H1 (cell line): ENCODE measurements at regions not wholly inside any gene's neighbourhood (a gene's known extent, or its start where the extent isn't known, plus 50 kb on each side); places are given as distances from the start of the nearest gene placed in this dataset.

ENCODE experiments used
- CTCF ChIA-PET: fragments of 300-600 bp; sonication (Branson Sonifier 250); formaldehyde crosslinking; loops from one replicate; lab custom pipeline; 2021; ENCODE audit not compliant: partially characterized antibody; lab: Charles Lee
- POLR2A ChIA-PET: fragments of 300-600 bp; sonication (Branson Sonifier 250); formaldehyde crosslinking; loops from one replicate; lab custom pipeline; 2021; ENCODE audit warnings: inconsistent platforms; ENCODE audit not compliant: partially characterized antibody; lab: Charles Lee
- DNase-seq, 2 experiments: peaks; one replicate each; pipeline versions ENCODE4 v3.0.0 to v3.0.0-alpha.2; 2010 to 2022; ENCODE audit warnings: low spot score in 2 of 2, low read depth in 1 of 2, mixed read lengths in 1 of 2
- FAIRE-seq: peaks from 2 replicates; lab custom pipeline; 2011; peaks lifted over from hg19 to GRCh38; lab: Jason Lieb, UNC
- H2AFZ ChIP-seq: 2 replicates; pipeline ENCODE4 v1.8.1; 2012; ENCODE audit warnings: low read length, inconsistent platforms
- H2AK5ac ChIP-seq: 2 replicates; pipeline ENCODE4 v1.6.1; 2013; ENCODE audit warnings: low read depth, low read length
- H2BK120ac ChIP-seq: replicated peaks from 2 replicates; pipeline ENCODE3; 2013; ENCODE audit warnings: low read depth, low read length, inconsistent platforms
- H2BK12ac ChIP-seq: 2 replicates; pipeline ENCODE4 v1.6.1; 2013; ENCODE audit warnings: low read depth, low read length
- H2BK15ac ChIP-seq: 2 replicates; pipeline ENCODE4 v1.6.1; 2013; ENCODE audit warnings: low read length
- H2BK20ac ChIP-seq: 2 replicates; pipeline ENCODE4 v1.6.1; 2013; ENCODE audit warnings: low read length
- H2BK5ac ChIP-seq: 2 replicates; pipeline ENCODE4 v1.6.1; 2013; ENCODE audit warnings: low read depth, low read length
- H3K14ac ChIP-seq: 2 replicates; pipeline ENCODE4 v1.6.1; 2013; ENCODE audit warnings: inconsistent platforms; ENCODE audit not compliant: insufficient read length
- H3K18ac ChIP-seq: 2 replicates; pipeline ENCODE4 v1.6.1; 2013; ENCODE audit warnings: low read length; ENCODE audit errors: extremely low read depth
- H3K23ac ChIP-seq: 2 replicates; pipeline ENCODE4 v1.6.1; 2013; ENCODE audit warnings: inconsistent platforms; ENCODE audit not compliant: insufficient read length
- H3K23me2 ChIP-seq: 2 replicates; pipeline ENCODE4 v1.6.1; 2013; ENCODE audit warnings: low read depth, low read length
- H3K27ac ChIP-seq: 2 replicates; pipeline ENCODE4 v1.6.1; 2011; ENCODE audit warnings: low read depth, low read length, inconsistent platforms
- H3K27me3 ChIP-seq, 4 experiments: replicated peaks in 1 of 4; 1 replicate in 1 of 4; 2 replicates in 3 of 4; pipeline versions ENCODE4 v1.6.1 to v1.8.1; 2011 to 2013; ENCODE audit warnings: low read length in 3 of 4, mild to moderate bottlenecking in 3 of 4, inconsistent platforms in 2 of 4, mixed read lengths in 2 of 4, moderate library complexity in 1 of 4; ENCODE audit not compliant: control insufficient read depth in 3 of 4, insufficient read depth in 3 of 4; ENCODE audit errors: extremely low read depth in 1 of 4
- H3K36me3 ChIP-seq, 4 experiments: 2 replicates each; pipeline versions ENCODE4 v1.6.1 to v1.8.1; 2011 to 2013; ENCODE audit warnings: mild to moderate bottlenecking in 4 of 4, low read length in 3 of 4, moderate library complexity in 2 of 4, control low read depth in 1 of 4, inconsistent platforms in 1 of 4; ENCODE audit not compliant: insufficient read depth in 4 of 4, control insufficient read depth in 2 of 4
- H3K4ac ChIP-seq: replicated peaks from 2 replicates; pipeline ENCODE3; 2013; ENCODE audit warnings: low read length, low read depth, mixed read lengths, inconsistent platforms; ENCODE audit not compliant: insufficient read length
- H3K4me1 ChIP-seq, 4 experiments: replicated peaks in 1 of 4; 1 replicate in 1 of 4; 2 replicates in 3 of 4; pipeline versions ENCODE4 v1.6.1 to v1.8.1; 2011 to 2013; ENCODE audit warnings: low read length in 3 of 4, inconsistent platforms in 2 of 4, mixed read lengths in 1 of 4; ENCODE audit not compliant: insufficient read depth in 4 of 4, control insufficient read depth in 3 of 4
- H3K4me2 ChIP-seq, 2 experiments: 2 replicates each; pipeline versions ENCODE4 v1.6.1 to v1.8.1; 2011 to 2013; ENCODE audit warnings: low read depth in 2 of 2, low read length in 2 of 2, control low read depth in 1 of 2, inconsistent platforms in 1 of 2, mild to moderate bottlenecking in 1 of 2; ENCODE audit not compliant: insufficient read depth in 1 of 2
- H3K4me3 ChIP-seq, 4 experiments: fragments of 200-600, 300-600 bp in 1 of 4; sonication (generic), shearing (Covaris generic), sonication (Bioruptor Twin) in 1 of 4; 2 replicates each; pipeline versions ENCODE4 v1.5.1 to v1.8.1; 2011 to 2016; ENCODE audit warnings: low read length in 4 of 4, low read depth in 3 of 4, control low read depth in 2 of 4, inconsistent platforms in 2 of 4, mild to moderate bottlenecking in 2 of 4, mixed read lengths in 1 of 4, moderate library complexity in 1 of 4; ENCODE audit not compliant: insufficient read depth in 2 of 4; ENCODE audit errors: extremely low read depth in 1 of 4
- H3K56ac ChIP-seq: replicated peaks from 2 replicates; pipeline ENCODE3; 2013; ENCODE audit warnings: low read depth, mild to moderate bottlenecking, mixed read lengths, low read length, inconsistent platforms; ENCODE audit not compliant: insufficient read length
- H3K79me1 ChIP-seq: 2 replicates; pipeline ENCODE4 v1.6.1; 2013; ENCODE audit warnings: low read depth, low read length, control low read depth
- H3K79me2 ChIP-seq, 2 experiments: 2 replicates each; pipeline versions ENCODE4 v1.6.1 to v1.8.1; 2012 to 2013; ENCODE audit warnings: low read length in 2 of 2, mild to moderate bottlenecking in 2 of 2, inconsistent platforms in 1 of 2; ENCODE audit not compliant: insufficient read depth in 2 of 2, control insufficient read depth in 1 of 2
- H3K9ac ChIP-seq, 4 experiments: replicated peaks in 1 of 4; 1 replicate in 1 of 4; 2 replicates in 3 of 4; pipeline versions ENCODE4 v1.6.1 to v1.8.1; 2011 to 2013; ENCODE audit warnings: low read depth in 3 of 4, low read length in 3 of 4, control low read depth in 2 of 4, mild to moderate bottlenecking in 2 of 4, moderate library complexity in 2 of 4, inconsistent platforms in 1 of 4; ENCODE audit errors: extremely low read depth in 1 of 4
- H3K9me3 ChIP-seq, 2 experiments: 2 replicates each; pipeline versions ENCODE4 v1.6.1 to v1.8.1; 2012 to 2013; ENCODE audit warnings: mild to moderate bottlenecking in 2 of 2, moderate library complexity in 2 of 2, control low read depth in 1 of 2, inconsistent platforms in 1 of 2, low read depth in 1 of 2, low read length in 1 of 2, mixed read lengths in 1 of 2; ENCODE audit not compliant: insufficient read depth in 2 of 2
- H4K20me1 ChIP-seq, 2 experiments: replicated peaks in 1 of 2; 2 replicates each; pipeline versions ENCODE3 to v1.8.1; 2011 to 2013; ENCODE audit warnings: inconsistent platforms in 2 of 2, low read length in 2 of 2, mild to moderate bottlenecking in 1 of 2; ENCODE audit not compliant: insufficient read depth in 2 of 2, control insufficient read depth in 1 of 2
- H4K5ac ChIP-seq: 2 replicates; pipeline ENCODE4 v1.6.1; 2013; ENCODE audit warnings: low read length, low read depth, mixed read lengths, inconsistent platforms; ENCODE audit not compliant: insufficient read length
- H4K8ac ChIP-seq: 2 replicates; pipeline ENCODE4 v1.8.0; 2013; ENCODE audit warnings: mild to moderate bottlenecking, moderate library complexity, low read length, inconsistent platforms; ENCODE audit not compliant: insufficient read depth; ENCODE audit errors: extremely low read depth
- H4K91ac ChIP-seq: replicated peaks from 2 replicates; pipeline ENCODE3; 2013; ENCODE audit warnings: low read length, mixed read lengths, inconsistent platforms; ENCODE audit not compliant: insufficient read length
- CBX8 ChIP-seq: fragments of 300-800, 300-1000 bp; sonication (generic); IDR thresholded peaks from 2 replicates; pipeline ENCODE4 v1.7.1; 2016; ENCODE audit warnings: low read depth, low read length, borderline replicate concordance
- EZH2 ChIP-seq: fragments of 200-600 bp; sonication (generic); IDR thresholded peaks from 2 replicates; pipeline ENCODE4 v1.7.1; 2012; ENCODE audit warnings: low read depth, mild to moderate bottlenecking, moderate library complexity, low read length, inconsistent platforms; ENCODE audit not compliant: severe bottlenecking
- FOSL1 ChIP-seq: IDR thresholded peaks from 2 replicates; pipeline ENCODE4 v1.6.1; 2011; ENCODE audit warnings: mild to moderate bottlenecking, low read depth, low read length, moderate library complexity; ENCODE audit not compliant: insufficient read depth
- NRF1 ChIP-seq: IDR thresholded peaks from 2 replicates; pipeline ENCODE4 v1.6.1; 2011; ENCODE audit warnings: mild to moderate bottlenecking, low read depth, low read length, improper control_type of control experiment
- SP1 ChIP-seq: IDR thresholded peaks from 2 replicates; pipeline ENCODE4 v1.6.1; 2011; ENCODE audit warnings: low read depth, low read length
- SRF ChIP-seq: IDR thresholded peaks from 2 replicates; pipeline ENCODE4 v1.6.1; 2011; ENCODE audit warnings: mild to moderate bottlenecking, low read depth, low read length, moderate library complexity
- TAF1 ChIP-seq: IDR thresholded peaks from 2 replicates; pipeline ENCODE4 v1.6.1; 2011; ENCODE audit warnings: mild to moderate bottlenecking, low read depth, low read length
- TBP ChIP-seq: IDR thresholded peaks from 2 replicates; pipeline ENCODE4 v1.6.1; 2011; ENCODE audit warnings: low read depth, low read length, improper control_type of control experiment
- WGBS, 2 experiments: shearing (Covaris generic) in 1 of 2; methylation state at CpG; one replicate each; pipeline versions ENCODE4 v1.1.6 to v1.1.7; 2013 to 2015; ENCODE audit warnings: low lambda C conversion rate in 2 of 2, mixed read lengths in 2 of 2, inconsistent platforms in 1 of 2, low coverage in 1 of 2, missing lambda C conversion rate in 1 of 2; ENCODE audit not compliant: insufficient replicate concordance in 2 of 2, insufficient coverage in 1 of 2, insufficient read length in 1 of 2; ENCODE audit errors: extremely low coverage in 1 of 2, missing lambda C conversion rate in 1 of 2; 5-methylcytosine and 5-hydroxymethylcytosine counted together
- TF ChIP-seq, protein P1 (sequence below): IDR thresholded peaks from 2 replicates; pipeline ENCODE4 v1.6.1; 2012; ENCODE audit warnings: low read length, inconsistent platforms
- TF ChIP-seq, protein P2 (sequence below), 3 experiments: IDR thresholded peaks; 1 replicate in 2 of 3; 2 replicates in 1 of 3; pipeline versions ENCODE4 v1.5.1 to v1.6.1; 2011; ENCODE audit warnings: low read length in 3 of 3, mild to moderate bottlenecking in 3 of 3, inconsistent platforms in 2 of 3, low read depth in 1 of 3, moderate library complexity in 1 of 3; ENCODE audit not compliant: insufficient read depth in 1 of 3; ENCODE audit errors: control extremely low read depth in 1 of 3
- TF ChIP-seq, protein P3 (sequence below): IDR thresholded peaks from 2 replicates; pipeline ENCODE4 v1.6.1; 2011; ENCODE audit warnings: low read depth, mild to moderate bottlenecking, low read length; ENCODE audit not compliant: insufficient read depth

DNA sequence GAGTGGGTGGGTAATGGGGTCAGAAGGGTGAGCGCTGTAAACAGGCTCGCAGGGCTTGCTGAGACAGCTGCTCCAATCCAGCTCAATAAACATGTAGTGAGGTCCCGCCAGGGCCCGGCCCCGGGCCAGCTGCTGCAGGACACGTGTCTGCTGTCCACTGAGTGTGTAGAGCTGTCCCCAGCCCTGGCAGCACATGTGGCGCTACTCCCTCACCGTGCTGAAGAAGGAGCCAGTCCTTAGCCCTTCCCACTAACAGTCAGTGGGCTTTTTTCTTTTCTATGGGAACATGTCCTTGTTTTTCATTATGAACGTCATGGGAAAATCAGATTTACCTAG is 78.9 kb upstream of the C1orf174 start:
- no peak overlapping the region for H2BK120ac ChIP-seq
- FAIRE-seq: no peak
- H3K4me1 ChIP-seq: no peaks in the 10 kb centered on the region; a peak in 1 of 7 replicates
- H2BK20ac ChIP-seq: no peak overlapping the region
- H3K9me3 ChIP-seq: no peaks in the 10 kb centered on the region
- DNase-seq: no peak
- no peak overlapping the region for H2AK5ac ChIP-seq
- no peak overlapping the region for H2AFZ ChIP-seq
- H2BK15ac ChIP-seq: no peak overlapping the region
- no peak overlapping the region for H3K4ac ChIP-seq
- no peak overlapping the region for H3K18ac ChIP-seq
- H3K79me2 ChIP-seq: no peaks in the 10 kb centered on the region
- H3K23ac ChIP-seq: no peak overlapping the region
- WGBS, 2 experiments: 88% methylated on average over 8 of the region's 9 CpGs; no CpG with 5 or more reads in 1 of the 2 experiments
- H4K5ac ChIP-seq: no peak overlapping the region
- H2BK12ac ChIP-seq: no peak overlapping the region
- no peak overlapping the region for H3K27ac ChIP-seq
- POLR2A ChIA-PET: no interaction called here
- no peak overlapping the region for H3K4me3 ChIP-seq
- H4K20me1 ChIP-seq: peaks cover 0 to 3% of the 10 kb centered on the region in 2 experiments
- CTCF ChIA-PET: no interaction called here
- no peaks in the 10 kb centered on the region for H3K23me2 ChIP-seq
- H3K56ac ChIP-seq: no peak overlapping the region
- no peak overlapping the region for H4K91ac ChIP-seq
- no peak overlapping the region for H4K8ac ChIP-seq
- no peaks in the 10 kb centered on the region for H3K36me3 ChIP-seq
- no peak overlapping the region for H3K14ac ChIP-seq
- no peaks in the 10 kb centered on the region for H3K27me3 ChIP-seq
- no peaks in the 10 kb centered on the region for H3K79me1 ChIP-seq
- H3K4me2 ChIP-seq: no peak overlapping the region
- no peak overlapping the region for H3K9ac ChIP-seq
- H2BK5ac ChIP-seq: no peak overlapping the region
- TF ChIP-seq, protein P1, sequence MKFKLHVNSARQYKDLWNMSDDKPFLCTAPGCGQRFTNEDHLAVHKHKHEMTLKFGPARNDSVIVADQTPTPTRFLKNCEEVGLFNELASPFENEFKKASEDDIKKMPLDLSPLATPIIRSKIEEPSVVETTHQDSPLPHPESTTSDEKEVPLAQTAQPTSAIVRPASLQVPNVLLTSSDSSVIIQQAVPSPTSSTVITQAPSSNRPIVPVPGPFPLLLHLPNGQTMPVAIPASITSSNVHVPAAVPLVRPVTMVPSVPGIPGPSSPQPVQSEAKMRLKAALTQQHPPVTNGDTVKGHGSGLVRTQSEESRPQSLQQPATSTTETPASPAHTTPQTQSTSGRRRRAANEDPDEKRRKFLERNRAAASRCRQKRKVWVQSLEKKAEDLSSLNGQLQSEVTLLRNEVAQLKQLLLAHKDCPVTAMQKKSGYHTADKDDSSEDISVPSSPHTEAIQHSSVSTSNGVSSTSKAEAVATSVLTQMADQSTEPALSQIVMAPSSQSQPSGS: no peak
- TF ChIP-seq NRF1 (no peak), CBX8 (no peak), EZH2 (no peak), TBP (no peak), FOSL1 (no peak), TAF1 (no peak), SRF (no peak), SP1 (no peak)
- TF ChIP-seq, protein P2, sequence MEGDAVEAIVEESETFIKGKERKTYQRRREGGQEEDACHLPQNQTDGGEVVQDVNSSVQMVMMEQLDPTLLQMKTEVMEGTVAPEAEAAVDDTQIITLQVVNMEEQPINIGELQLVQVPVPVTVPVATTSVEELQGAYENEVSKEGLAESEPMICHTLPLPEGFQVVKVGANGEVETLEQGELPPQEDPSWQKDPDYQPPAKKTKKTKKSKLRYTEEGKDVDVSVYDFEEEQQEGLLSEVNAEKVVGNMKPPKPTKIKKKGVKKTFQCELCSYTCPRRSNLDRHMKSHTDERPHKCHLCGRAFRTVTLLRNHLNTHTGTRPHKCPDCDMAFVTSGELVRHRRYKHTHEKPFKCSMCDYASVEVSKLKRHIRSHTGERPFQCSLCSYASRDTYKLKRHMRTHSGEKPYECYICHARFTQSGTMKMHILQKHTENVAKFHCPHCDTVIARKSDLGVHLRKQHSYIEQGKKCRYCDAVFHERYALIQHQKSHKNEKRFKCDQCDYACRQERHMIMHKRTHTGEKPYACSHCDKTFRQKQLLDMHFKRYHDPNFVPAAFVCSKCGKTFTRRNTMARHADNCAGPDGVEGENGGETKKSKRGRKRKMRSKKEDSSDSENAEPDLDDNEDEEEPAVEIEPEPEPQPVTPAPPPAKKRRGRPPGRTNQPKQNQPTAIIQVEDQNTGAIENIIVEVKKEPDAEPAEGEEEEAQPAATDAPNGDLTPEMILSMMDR (IDR thresholded peaks at IDR 0.05; ENCODE audit: control extremely low read depth in 1 of 3, insufficient read depth in 1 of 3, low read depth in 1 of 3, low read length in 3 of 3): no peak
- TF ChIP-seq, protein P3, sequence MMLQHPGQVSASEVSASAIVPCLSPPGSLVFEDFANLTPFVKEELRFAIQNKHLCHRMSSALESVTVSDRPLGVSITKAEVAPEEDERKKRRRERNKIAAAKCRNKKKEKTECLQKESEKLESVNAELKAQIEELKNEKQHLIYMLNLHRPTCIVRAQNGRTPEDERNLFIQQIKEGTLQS: no peak
